Mesendoderm (in vitro differentiated cells): ENCODE measurements at regions not wholly inside any gene's neighbourhood (a gene's known extent, or its start where the extent isn't known, plus 50 kb on each side); places are given as distances from the start of the nearest gene placed in this dataset.

ENCODE experiments used
- DNase-seq: peaks from one replicate; pipeline ENCODE4 v3.0.0; 2013
- H2AK5ac ChIP-seq: 2 replicates; pipeline ENCODE4 v1.6.1; 2013; ENCODE audit warnings: low read length, inconsistent platforms
- H2BK120ac ChIP-seq: 2 replicates; pipeline ENCODE4 v1.6.1; 2013; ENCODE audit warnings: low read depth, mild to moderate bottlenecking, low read length, moderate library complexity, mixed read lengths
- H2BK15ac ChIP-seq: replicated peaks from 2 replicates; pipeline ENCODE4 v1.6.1; 2013; ENCODE audit warnings: low read depth, mild to moderate bottlenecking, moderate library complexity
- H2BK5ac ChIP-seq: 2 replicates; pipeline ENCODE4 v1.6.1; 2013; ENCODE audit warnings: low read length, inconsistent platforms
- H3K18ac ChIP-seq: 2 replicates; pipeline ENCODE4 v1.6.1; 2013; ENCODE audit warnings: mild to moderate bottlenecking, low read length, mixed read lengths
- H3K23ac ChIP-seq: one replicate; pipeline ENCODE4 v1.6.1; 2013; ENCODE audit warnings: low read length
- H3K27ac ChIP-seq: 2 replicates; pipeline ENCODE4 v1.5.1; 2013; ENCODE audit warnings: low read depth, mild to moderate bottlenecking, inconsistent platforms, low read length, moderate library complexity
- H3K27me3 ChIP-seq: 2 replicates; pipeline ENCODE4 v1.6.1; 2013; ENCODE audit warnings: low read length, control low read depth, mild to moderate bottlenecking, inconsistent platforms; ENCODE audit not compliant: insufficient read depth, poor library complexity
- H3K36me3 ChIP-seq: 2 replicates; pipeline ENCODE4 v1.6.1; 2013; ENCODE audit warnings: low read length, inconsistent platforms; ENCODE audit not compliant: control insufficient read depth, insufficient read depth
- H3K4ac ChIP-seq: one replicate; pipeline ENCODE4 v1.6.1; 2013; ENCODE audit warnings: low read depth, mild to moderate bottlenecking, low read length, moderate library complexity
- H3K4me1 ChIP-seq: 2 replicates; pipeline ENCODE4 v1.6.1; 2013; ENCODE audit warnings: low read depth, low read length, inconsistent platforms; ENCODE audit not compliant: control insufficient read depth
- H3K4me2 ChIP-seq: 2 replicates; pipeline ENCODE4 v1.6.1; 2013; ENCODE audit warnings: low read length
- H3K4me3 ChIP-seq: 2 replicates; pipeline ENCODE4 v1.5.1; 2013; ENCODE audit warnings: mild to moderate bottlenecking, low read length
- H3K56ac ChIP-seq: one replicate; pipeline ENCODE4 v1.6.1; 2013; ENCODE audit warnings: low read length
- H3K79me1 ChIP-seq: 2 replicates; pipeline ENCODE4 v1.6.1; 2013; ENCODE audit warnings: low read length, inconsistent platforms
- H3K79me2 ChIP-seq: 2 replicates; pipeline ENCODE4 v1.6.1; 2013; ENCODE audit warnings: mild to moderate bottlenecking, low read length; ENCODE audit not compliant: control insufficient read depth, insufficient read depth
- H3K9ac ChIP-seq: 2 replicates; pipeline ENCODE4 v1.6.1; 2013; ENCODE audit warnings: low read length, inconsistent platforms
- H4K5ac ChIP-seq: one replicate; pipeline ENCODE4 v1.6.1; 2013; ENCODE audit warnings: low read length
- H4K8ac ChIP-seq: one replicate; pipeline ENCODE4 v1.6.1; 2013; ENCODE audit warnings: low read depth, mild to moderate bottlenecking, control low read depth, low read length, moderate library complexity
- whole genome bisulfite sequencing: extraction: QIAGEN DNeasy Blood & Tissue Kit; methylation state at CpG from one replicate; pipeline ENCODE4 v1.1.7; 2013; ENCODE audit warnings: low lambda C conversion rate, missing lambda C conversion rate; ENCODE audit not compliant: insufficient coverage; ENCODE audit errors: extremely low coverage; 5-methylcytosine and 5-hydroxymethylcytosine counted together

DNA sequence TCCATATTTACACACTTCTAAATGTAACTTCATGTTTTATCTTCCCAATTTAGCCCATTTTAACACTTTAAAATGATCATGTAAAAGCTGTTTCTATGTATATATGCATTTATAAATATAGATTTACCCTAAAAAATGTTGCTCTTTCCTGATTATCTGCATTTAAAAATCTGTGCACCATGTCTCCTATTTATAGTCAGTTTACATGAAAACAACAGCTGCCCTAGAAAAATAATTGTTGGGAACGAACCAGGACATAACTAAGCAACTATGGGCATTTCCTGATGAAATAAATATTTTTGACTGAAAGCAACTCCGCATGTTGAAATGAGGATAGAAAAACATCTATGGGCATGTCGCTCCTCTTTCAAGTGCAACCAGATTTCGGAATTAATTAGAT, 1368.2 kb downstream of the FAM181B start:
- no peaks in the 10 kb centered on the region for H3K79me1 ChIP-seq
- H3K36me3 ChIP-seq, result no peaks in the 10 kb centered on the region
- H2AK5ac ChIP-seq, result no peak overlapping the region
- H2BK5ac ChIP-seq, result no peak overlapping the region
- H3K4me1 ChIP-seq, result no peaks in the 10 kb centered on the region
- H2BK120ac ChIP-seq, result no peak overlapping the region
- WGBS, result no CpG with 5 or more reads among the region's 4 CpGs
- no peak overlapping the region for H4K5ac ChIP-seq
- no peak overlapping the region for H3K27ac ChIP-seq
- no peak overlapping the region for H3K4me3 ChIP-seq
- H3K9ac ChIP-seq, result no peak overlapping the region
- H3K4ac ChIP-seq, result no peak overlapping the region
- H3K23ac ChIP-seq, result no peak overlapping the region
- no peak overlapping the region for H2BK15ac ChIP-seq
- H4K8ac ChIP-seq, result no peak overlapping the region
- H3K56ac ChIP-seq, result no peak overlapping the region
- H3K27me3 ChIP-seq, result no peaks in the 10 kb centered on the region
- no peak overlapping the region for H3K4me2 ChIP-seq
- H3K79me2 ChIP-seq, result no peaks in the 10 kb centered on the region
- H3K18ac ChIP-seq, result no peak overlapping the region
- DNase-seq, result no peak

- Histone ChIP-seq H3K9ac (no peak overlapping the region), H3K4me3 (no peak overlapping the region), H3K23ac (no peak overlapping the region), H2BK120ac (no peak overlapping the region), H3K36me3 (no peaks in the 10 kb centered on the region), H4K5ac (no peak overlapping the region), H3K79me1 (no peaks in the 10 kb centered on the region), H3K4ac (no peak overlapping the region), H3K56ac (no peak overlapping the region), H3K27me3 (no peaks in the 10 kb centered on the region), H3K18ac (no peak overlapping the region), H2BK15ac (no peak overlapping the region), H4K8ac (no peak overlapping the region), H2AK5ac (no peak overlapping the region), H3K27ac (no peak overlapping the region), H2BK5ac (no peak overlapping the region), H3K4me1 (no peaks in the 10 kb centered on the region), H3K4me2 (no peak overlapping the region), H3K79me2 (no peaks in the 10 kb centered on the region)
- no CpG with 5 or more reads among the region's 6 CpGs for WGBS
- peak; percentile 45 for DNase-seq
Measured at GRCh38 chr11:81359476-81359875, 1374.2 kb downstream of the FAM181B start.

GRCh38 chr11:81345609-81346008, 1388.1 kb downstream of the FAM181B start:
- H3K56ac ChIP-seq, result no peak overlapping the region
- H3K23ac ChIP-seq, result no peak overlapping the region
- H3K9ac ChIP-seq, result no peak overlapping the region
- no peak overlapping the region for H4K8ac ChIP-seq
- no peaks in the 10 kb centered on the region for H3K4me1 ChIP-seq
- no peaks in the 10 kb centered on the region for H3K79me2 ChIP-seq
- no peak overlapping the region for H2BK120ac ChIP-seq
- H2BK5ac ChIP-seq, result no peak overlapping the region
- no peak overlapping the region for H3K27ac ChIP-seq
- no peak overlapping the region for H3K4ac ChIP-seq
- H2AK5ac ChIP-seq, result no peak overlapping the region
- no peak overlapping the region for H3K4me2 ChIP-seq
- H3K36me3 ChIP-seq, result no peaks in the 10 kb centered on the region
- WGBS, result no CpG with 5 or more reads among the region's 6 CpGs
- no peak overlapping the region for H4K5ac ChIP-seq
- peak; percentile 8 for DNase-seq
- H3K4me3 ChIP-seq, result no peak overlapping the region
- no peaks in the 10 kb centered on the region for H3K27me3 ChIP-seq
- H3K18ac ChIP-seq, result no peak overlapping the region
- no peak overlapping the region for H2BK15ac ChIP-seq
- H3K79me1 ChIP-seq, result no peaks in the 10 kb centered on the region

GRCh38 chr11:81342966-81343365, 1390.7 kb downstream of the FAM181B start:
- no peak overlapping the region for H3K9ac ChIP-seq
- H2BK120ac ChIP-seq, result no peak overlapping the region
- H3K36me3 ChIP-seq, result no peaks in the 10 kb centered on the region
- H3K79me1 ChIP-seq, result no peaks in the 10 kb centered on the region
- no peak overlapping the region for H4K8ac ChIP-seq
- no peak for DNase-seq
- H3K4ac ChIP-seq, result no peak overlapping the region
- no peak overlapping the region for H3K27ac ChIP-seq
- H2BK5ac ChIP-seq, result no peak overlapping the region
- no peak overlapping the region for H3K18ac ChIP-seq
- no peak overlapping the region for H4K5ac ChIP-seq
- H3K79me2 ChIP-seq, result no peaks in the 10 kb centered on the region
- no peak overlapping the region for H2BK15ac ChIP-seq
- no peaks in the 10 kb centered on the region for H3K27me3 ChIP-seq
- no peaks in the 10 kb centered on the region for H3K4me1 ChIP-seq
- H3K4me2 ChIP-seq, result no peak overlapping the region
- no peak overlapping the region for H3K56ac ChIP-seq
- H3K4me3 ChIP-seq, result no peak overlapping the region
- no peak overlapping the region for H2AK5ac ChIP-seq
- H3K23ac ChIP-seq, result no peak overlapping the region

DNA sequence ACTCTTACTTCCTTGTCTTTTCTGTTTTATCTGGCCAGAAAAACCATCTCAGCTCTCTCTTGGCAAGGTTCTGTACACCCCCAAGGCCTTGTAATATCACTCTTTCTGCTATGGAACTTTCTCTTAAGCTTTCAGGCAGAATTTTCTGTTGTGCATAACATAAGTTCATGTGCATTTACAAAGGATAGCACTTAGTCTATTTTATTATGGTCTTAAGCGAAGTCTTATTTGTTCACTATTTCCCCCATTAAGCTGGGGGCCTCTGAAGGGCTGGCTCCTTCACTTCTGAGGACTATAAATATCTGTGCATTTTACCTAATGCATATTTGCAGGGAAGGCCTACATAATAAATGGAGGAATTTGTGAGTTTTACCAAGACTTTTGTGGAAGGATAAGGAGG, 1393.4 kb downstream of the FAM181B start:
- H3K79me2 ChIP-seq, result no peaks in the 10 kb centered on the region
- H3K18ac ChIP-seq, result no peak overlapping the region
- no CpG with 5 or more reads among the region's 1 CpG for WGBS
- no peak overlapping the region for H3K4me2 ChIP-seq
- H3K9ac ChIP-seq, result no peak overlapping the region
- H3K4ac ChIP-seq, result no peak overlapping the region
- no peaks in the 10 kb centered on the region for H3K36me3 ChIP-seq
- H2BK15ac ChIP-seq, result no peak overlapping the region
- H3K56ac ChIP-seq, result no peak overlapping the region
- H4K8ac ChIP-seq, result no peak overlapping the region
- H3K27me3 ChIP-seq, result no peaks in the 10 kb centered on the region
- H2BK5ac ChIP-seq, result no peak overlapping the region
- H3K4me1 ChIP-seq, result peaks cover 2% of the 10 kb centered on the region
- DNase-seq, result no peak
- no peak overlapping the region for H2AK5ac ChIP-seq
- no peak overlapping the region for H2BK120ac ChIP-seq
- no peaks in the 10 kb centered on the region for H3K79me1 ChIP-seq
- no peak overlapping the region for H3K23ac ChIP-seq
- no peak overlapping the region for H4K5ac ChIP-seq
- H3K4me3 ChIP-seq, result no peak overlapping the region
- H3K27ac ChIP-seq, result no peak overlapping the region

DNA sequence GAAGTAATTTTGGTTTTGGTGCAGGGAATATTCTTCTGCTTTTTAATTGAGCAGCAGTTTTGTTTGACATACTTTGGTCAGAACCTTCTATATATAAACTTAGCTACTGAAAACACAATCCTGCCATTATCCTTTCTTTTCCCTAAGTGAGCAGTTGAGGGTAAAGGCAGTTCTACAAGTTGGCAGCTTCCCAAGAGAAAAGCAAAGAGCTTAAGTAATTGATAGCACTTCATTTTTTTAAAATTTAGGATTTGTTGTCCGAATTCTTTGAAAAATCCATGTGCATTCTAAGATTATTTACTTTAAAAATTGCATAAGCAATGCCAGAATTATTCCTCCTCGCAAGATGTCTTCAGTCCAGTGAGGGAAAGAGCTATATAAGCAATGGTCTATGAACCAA, 1394.1 kb downstream of the FAM181B start:
- Histone ChIP-seq H3K4me1 (peaks cover 2% of the 10 kb centered on the region), H3K18ac (no peak overlapping the region), H2AK5ac (no peak overlapping the region), H4K5ac (no peak overlapping the region), H2BK15ac (no peak overlapping the region), H3K4me3 (no peak overlapping the region), H2BK5ac (no peak overlapping the region), H3K27me3 (no peaks in the 10 kb centered on the region), H3K4ac (no peak overlapping the region), H3K27ac (no peak overlapping the region), H3K9ac (no peak overlapping the region), H2BK120ac (no peak overlapping the region), H3K4me2 (no peak overlapping the region), H3K56ac (no peak overlapping the region), H3K79me2 (no peaks in the 10 kb centered on the region), H3K23ac (no peak overlapping the region), H3K79me1 (no peaks in the 10 kb centered on the region), H3K36me3 (no peaks in the 10 kb centered on the region), H4K8ac (no peak overlapping the region)
- no peak for DNase-seq
- WGBS, result no CpG with 5 or more reads among the region's 2 CpGs
